Astrocyte of the cerebellum (primary cell): ENCODE measurements at regions not wholly inside any gene's neighbourhood (a gene's known extent, or its start where the extent isn't known, plus 50 kb on each side); places are given as distances from the start of the nearest gene placed in this dataset.

Experiments
- DNase-seq: peaks from one replicate; pipeline ENCODE4 v3.0.0-alpha.2; 2011; ENCODE audit warnings: low read depth
- H3K4me3 ChIP-seq: 2 replicates; pipeline ENCODE4 v1.5.1; 2011; ENCODE audit warnings: mild to moderate bottlenecking, low read depth, low read length, moderate library complexity
- in situ Hi-C: cut with HindIII; loops from 2 replicates; pipeline ENCODE4 v1.10.0; 2017; ENCODE audit warnings: low sequenced_read_pairs
- TF ChIP-seq, protein P1 (sequence below): IDR thresholded peaks from 2 replicates; pipeline ENCODE4 v1.5.1; 2012; ENCODE audit warnings: low read length, low read depth, moderate library complexity, mild to moderate bottlenecking; ENCODE audit errors: missing control alignments

DNA sequence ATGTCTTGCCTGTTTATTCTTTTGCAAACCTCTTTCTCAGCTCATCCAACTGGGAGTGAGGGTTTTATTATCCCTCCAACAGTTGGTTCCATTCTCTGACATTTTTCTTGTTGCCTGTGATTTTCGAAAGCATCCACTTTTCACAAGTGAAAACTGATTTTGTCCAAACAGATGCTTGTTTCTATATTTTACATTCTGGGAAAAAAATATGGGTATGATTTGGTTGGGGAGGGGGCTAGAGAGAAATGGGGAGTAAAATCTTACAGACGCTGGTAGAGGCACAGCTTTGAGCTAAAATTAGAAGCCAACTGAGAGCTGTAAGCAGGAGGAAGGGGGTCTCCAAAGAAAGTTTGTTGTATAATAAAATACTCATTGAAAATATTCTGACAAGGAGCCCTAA is 745.3 kb upstream of the CELF4 start:
- DNase-seq: no peak
- no peak overlapping the region for H3K4me3 ChIP-seq
- TF ChIP-seq, protein P1, sequence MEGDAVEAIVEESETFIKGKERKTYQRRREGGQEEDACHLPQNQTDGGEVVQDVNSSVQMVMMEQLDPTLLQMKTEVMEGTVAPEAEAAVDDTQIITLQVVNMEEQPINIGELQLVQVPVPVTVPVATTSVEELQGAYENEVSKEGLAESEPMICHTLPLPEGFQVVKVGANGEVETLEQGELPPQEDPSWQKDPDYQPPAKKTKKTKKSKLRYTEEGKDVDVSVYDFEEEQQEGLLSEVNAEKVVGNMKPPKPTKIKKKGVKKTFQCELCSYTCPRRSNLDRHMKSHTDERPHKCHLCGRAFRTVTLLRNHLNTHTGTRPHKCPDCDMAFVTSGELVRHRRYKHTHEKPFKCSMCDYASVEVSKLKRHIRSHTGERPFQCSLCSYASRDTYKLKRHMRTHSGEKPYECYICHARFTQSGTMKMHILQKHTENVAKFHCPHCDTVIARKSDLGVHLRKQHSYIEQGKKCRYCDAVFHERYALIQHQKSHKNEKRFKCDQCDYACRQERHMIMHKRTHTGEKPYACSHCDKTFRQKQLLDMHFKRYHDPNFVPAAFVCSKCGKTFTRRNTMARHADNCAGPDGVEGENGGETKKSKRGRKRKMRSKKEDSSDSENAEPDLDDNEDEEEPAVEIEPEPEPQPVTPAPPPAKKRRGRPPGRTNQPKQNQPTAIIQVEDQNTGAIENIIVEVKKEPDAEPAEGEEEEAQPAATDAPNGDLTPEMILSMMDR: no peak
- in situ Hi-C loops: no loop called here

DNA sequence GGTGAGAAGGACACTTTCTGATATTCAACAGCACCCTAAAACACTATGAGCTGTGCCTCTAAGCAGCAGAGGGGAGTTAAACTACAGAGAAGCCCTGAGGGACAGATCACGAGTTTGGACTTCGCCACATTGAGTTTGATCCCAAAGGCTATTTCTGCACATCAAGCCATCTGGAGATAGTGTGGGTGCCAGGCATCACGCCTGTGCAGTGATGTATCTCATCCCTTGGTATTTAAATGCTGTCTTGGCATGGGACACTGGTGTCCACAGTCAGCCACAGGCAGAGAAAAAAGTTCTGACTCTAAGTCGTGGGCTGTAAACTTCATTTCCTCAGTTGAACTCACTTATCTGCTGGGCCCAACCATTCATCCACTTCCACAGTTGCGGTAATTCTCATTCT is 742.3 kb upstream of the CELF4 start:
- in situ Hi-C loops: no loop called here
- TF ChIP-seq, protein P1: no peak
- no peak overlapping the region for H3K4me3 ChIP-seq
- DNase-seq: no peak

DNA sequence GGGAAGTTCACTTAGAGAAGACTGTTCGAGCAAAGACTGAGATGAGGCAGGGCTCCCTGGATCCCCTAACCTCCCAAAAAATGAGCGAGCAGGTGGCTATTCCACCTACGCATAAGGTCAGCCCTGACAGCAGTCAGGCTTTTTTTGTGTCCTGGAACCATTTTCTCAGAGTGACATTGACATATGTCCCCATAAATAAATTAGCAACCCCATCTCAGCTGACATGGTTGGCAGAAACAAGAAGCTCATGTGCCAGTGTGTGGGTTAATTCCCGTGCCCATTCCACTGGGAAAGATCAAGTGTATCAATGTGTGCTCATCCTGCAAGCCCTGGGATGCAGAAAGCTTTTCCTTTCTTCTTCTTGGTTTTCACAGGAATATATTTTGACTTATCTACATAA is 740.4 kb upstream of the CELF4 start:
- no peak for DNase-seq
- H3K4me3 ChIP-seq: no peak overlapping the region
- TF ChIP-seq, protein P1: no peak
- in situ Hi-C loops: no loop called here

DNA sequence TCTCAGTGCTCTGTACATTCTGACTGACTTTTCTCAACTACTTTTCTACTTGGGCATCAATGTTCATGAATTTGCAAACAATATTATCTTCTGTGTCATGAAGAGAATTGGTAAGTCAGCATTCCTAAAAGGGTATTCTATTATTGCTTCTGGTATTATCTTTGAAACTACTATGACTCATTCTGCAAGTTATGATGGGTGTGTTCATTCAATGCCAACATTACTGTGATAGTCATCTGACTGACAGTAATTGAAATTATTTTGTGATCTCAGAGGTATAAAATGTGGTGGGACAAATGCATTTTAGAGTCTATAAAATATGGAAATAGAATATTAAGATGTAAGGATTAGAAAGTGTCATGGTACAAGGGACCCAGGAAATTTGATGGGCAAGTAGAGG is 736.0 kb upstream of the CELF4 start:
- TF ChIP-seq, protein P1: no peak
- DNase-seq: no peak
- in situ Hi-C loops: no loop called here

DNA sequence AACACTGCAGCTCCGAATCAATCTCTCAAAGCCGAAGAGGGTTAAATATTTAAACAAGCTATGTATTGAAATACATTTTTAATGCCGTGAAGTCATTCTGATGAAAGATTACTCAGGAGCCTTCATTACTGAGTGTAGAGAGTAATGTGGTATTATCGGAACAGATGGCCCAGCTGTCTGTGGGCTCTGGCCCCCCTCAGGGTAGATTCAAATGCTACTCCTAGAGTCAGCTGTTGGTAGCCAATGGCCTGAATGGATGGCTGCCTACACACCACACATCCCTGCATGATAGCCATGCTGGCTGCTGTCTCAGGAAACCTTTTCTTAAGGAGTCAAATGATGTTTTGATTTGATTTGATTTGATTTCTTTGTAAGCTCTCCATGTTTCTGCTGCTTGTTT is 732.3 kb upstream of the CELF4 start:
- TF ChIP-seq, protein P1: no peak
- no peak overlapping the region for H3K4me3 ChIP-seq
- in situ Hi-C loops: no loop called here
- no peak for DNase-seq

More for the DNA sequence above, 736.0 kb upstream of the CELF4 start:
- no peak overlapping the region for H3K4me3 ChIP-seq

DNA sequence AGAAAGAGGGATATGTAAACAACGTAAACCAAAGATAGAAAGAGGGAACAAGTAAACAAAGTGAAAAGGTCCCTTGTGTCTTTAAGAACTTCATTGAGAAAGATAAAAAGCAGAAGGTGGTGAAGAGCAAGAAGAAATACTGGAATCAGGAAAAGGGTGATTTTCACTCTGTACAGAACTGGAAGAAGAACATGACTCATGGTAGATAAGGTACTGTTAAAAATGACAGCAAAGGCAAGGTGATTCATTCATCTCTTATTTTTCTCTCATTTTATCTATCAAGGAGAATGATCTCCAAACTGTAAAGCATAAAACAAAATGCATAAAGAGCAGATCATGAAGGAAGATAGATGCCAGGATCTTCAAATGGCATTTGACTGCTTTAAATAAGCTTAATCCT is 724.6 kb upstream of the CELF4 start:
- DNase-seq: no peak
- TF ChIP-seq, protein P1: no peak
- in situ Hi-C loops: no loop called here
- H3K4me3 ChIP-seq: no peak overlapping the region

DNA sequence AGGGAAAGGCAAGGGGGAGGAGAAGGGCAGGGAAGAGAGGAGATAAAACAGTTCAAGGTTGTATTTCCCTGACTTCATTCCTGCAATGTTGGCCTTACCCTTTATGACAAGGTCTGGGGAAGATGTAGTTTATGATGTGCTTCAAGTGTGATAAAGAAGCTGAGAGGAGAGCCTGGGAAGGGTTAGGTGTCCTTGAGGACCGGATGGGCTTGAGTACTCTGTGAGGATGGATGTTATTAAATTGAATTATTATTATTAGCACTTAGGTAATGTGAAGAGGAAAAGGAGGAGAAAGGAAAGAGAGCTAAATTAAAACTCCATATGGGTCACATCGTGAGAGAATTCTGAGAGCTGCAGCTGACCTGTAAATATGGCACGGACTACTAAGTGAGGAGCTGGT is 719.4 kb upstream of the CELF4 start:
- no peak overlapping the region for H3K4me3 ChIP-seq
- in situ Hi-C loops: no loop called here
- TF ChIP-seq, protein P1: no peak
- no peak for DNase-seq
